ENCODE measurements at regions not wholly inside any gene's neighbourhood (a gene's known extent, or its start where the extent isn't known, plus 50 kb on each side); places are given as distances from the start of the nearest gene placed in this dataset.
"Not testable (repeated sequence)": the region's sequence is repeated elsewhere in the genome, so short reads cannot be mapped to it uniquely, and the experiment has no call there.

GRCh38 chr12:9308163-9308562 is 100.0 kb upstream of the PZP start:
- intact Hi-C loops (cut with micrococcal nuclease); H3K9me3 ChIP-seq (ENCODE audit: control insufficient read depth, insufficient read depth, low read length); H2AFZ ChIP-seq (replicated peaks; ENCODE audit: low read length, poor library complexity); H3K4me3 ChIP-seq (ENCODE audit: insufficient read depth, low read depth, low read length); H4K8ac ChIP-seq (ENCODE audit: low read depth in 2 of 2, low read length in 2 of 2); H3K14ac ChIP-seq (replicated peaks; ENCODE audit: low read depth, low read length); H3K9me1 ChIP-seq (ENCODE audit: insufficient read depth, low read length); H3K18ac ChIP-seq (ENCODE audit: low read depth, low read length); in situ Hi-C loops (cut with MboI; ENCODE audit: low sequenced_read_pairs); POLR2A ChIA-PET (ENCODE audit: unreplicated experiment); H3K27ac ChIP-seq (ENCODE audit: insufficient read depth, low read length); H2BK15ac ChIP-seq (ENCODE audit: low read depth, low read length); H2BK5ac ChIP-seq (ENCODE audit: low read depth, low read length, poor library complexity, severe bottlenecking); H4K5ac ChIP-seq (ENCODE audit: low read depth, low read length); H3K4me2 ChIP-seq (ENCODE audit: low read depth, low read length); H2BK20ac ChIP-seq (ENCODE audit: low read depth, low read length); H3K36me3 ChIP-seq (ENCODE audit: control insufficient read depth, insufficient read depth, low read length); H3K79me1 ChIP-seq (ENCODE audit: low read depth in 1 of 2, low read length in 2 of 2); H4K20me1 ChIP-seq (ENCODE audit: insufficient read depth, low read length); H3K4me1 ChIP-seq (ENCODE audit: control insufficient read depth, insufficient read depth, low read length); ATAC-seq (ENCODE audit: low read depth); H2AK9ac ChIP-seq (replicated peaks; ENCODE audit: low read depth, low read length, poor library complexity); CTCF ChIA-PET; dilution Hi-C loops (cut with HindIII; ENCODE audit: low sequenced_read_pairs, unreplicated experiment); H2BK120ac ChIP-seq (ENCODE audit: low read depth, low read length); H4K91ac ChIP-seq (ENCODE audit: insufficient read depth, low read depth, low read length); DNase-seq; H2AK5ac ChIP-seq (ENCODE audit: low read depth, low read length); H3K56ac ChIP-seq (ENCODE audit: extremely low read depth, insufficient read depth, low read length); H3K23ac ChIP-seq (ENCODE audit: low read depth, low read length); H3K9ac ChIP-seq (ENCODE audit: low read depth, low read length); BruUV-seq (replicated peaks); H3K27me3 ChIP-seq (ENCODE audit: control insufficient read depth, insufficient read depth, low read length); H3K4ac ChIP-seq (ENCODE audit: low read depth, low read length): not testable (repeated sequence)
- no CpG with 5 or more reads among the region's 10 CpGs for WGBS, 2 experiments (ENCODE audit: extremely low coverage in 2 of 2, insufficient read length in 1 of 2)

- H3K56ac ChIP-seq (ENCODE audit: extremely low read depth, insufficient read depth, low read length); H3K4me1 ChIP-seq (ENCODE audit: control insufficient read depth, insufficient read depth, low read length); H2BK20ac ChIP-seq (ENCODE audit: low read depth, low read length); H4K91ac ChIP-seq (ENCODE audit: insufficient read depth, low read depth, low read length); H3K36me3 ChIP-seq (ENCODE audit: control insufficient read depth, insufficient read depth, low read length); DNase-seq; H4K20me1 ChIP-seq (ENCODE audit: insufficient read depth, low read length); H4K8ac ChIP-seq (ENCODE audit: low read depth in 2 of 2, low read length in 2 of 2); H3K4me3 ChIP-seq (ENCODE audit: insufficient read depth, low read depth, low read length); H3K79me1 ChIP-seq (ENCODE audit: low read depth in 1 of 2, low read length in 2 of 2); ATAC-seq (ENCODE audit: low read depth); intact Hi-C loops (cut with micrococcal nuclease); H3K27me3 ChIP-seq (ENCODE audit: control insufficient read depth, insufficient read depth, low read length); H3K4ac ChIP-seq (ENCODE audit: low read depth, low read length); H3K14ac ChIP-seq (replicated peaks; ENCODE audit: low read depth, low read length); H2AK9ac ChIP-seq (replicated peaks; ENCODE audit: low read depth, low read length, poor library complexity); H3K18ac ChIP-seq (ENCODE audit: low read depth, low read length); CTCF ChIA-PET; H3K27ac ChIP-seq (ENCODE audit: insufficient read depth, low read length); H3K9ac ChIP-seq (ENCODE audit: low read depth, low read length); BruUV-seq (replicated peaks); H2AK5ac ChIP-seq (ENCODE audit: low read depth, low read length); H2BK15ac ChIP-seq (ENCODE audit: low read depth, low read length); dilution Hi-C loops (cut with HindIII; ENCODE audit: low sequenced_read_pairs, unreplicated experiment); H4K5ac ChIP-seq (ENCODE audit: low read depth, low read length); H2BK120ac ChIP-seq (ENCODE audit: low read depth, low read length); POLR2A ChIA-PET (ENCODE audit: unreplicated experiment); in situ Hi-C loops (cut with MboI; ENCODE audit: low sequenced_read_pairs); H3K4me2 ChIP-seq (ENCODE audit: low read depth, low read length); H3K9me1 ChIP-seq (ENCODE audit: insufficient read depth, low read length); H2AFZ ChIP-seq (replicated peaks; ENCODE audit: low read length, poor library complexity); H2BK5ac ChIP-seq (ENCODE audit: low read depth, low read length, poor library complexity, severe bottlenecking); H3K23ac ChIP-seq (ENCODE audit: low read depth, low read length); H3K9me3 ChIP-seq (ENCODE audit: control insufficient read depth, insufficient read depth, low read length): not testable (repeated sequence)
- no CpG with 5 or more reads among the region's 5 CpGs for WGBS, 2 experiments (ENCODE audit: extremely low coverage in 2 of 2, insufficient read length in 1 of 2)
Measured at GRCh38 chr12:9307255-9307654, 99.1 kb upstream of the PZP start.
